Sigmoid colon (tissue), 4 donors: ENCODE measurements at regions not wholly inside any gene's neighbourhood (a gene's known extent, or its start where the extent isn't known, plus 50 kb on each side); places are given as distances from the start of the nearest gene placed in this dataset.

Experiments used
- CTCF ChIP-seq, 4 experiments: fragments of 450-650 bp in 3 of 4; fragments of 200-600 bp in 1 of 4; IDR thresholded peaks; one replicate each; pipeline ENCODE4 v1.5.1; 2016 to 2019; ENCODE audit warnings: antibody characterized with exemption in 4 of 4, mild to moderate bottlenecking in 3 of 4, moderate library complexity in 2 of 4
- EP300 ChIP-seq, 4 donors: sonication (generic); formaldehyde crosslinking; IDR thresholded peaks; one replicate each; pipeline ENCODE4 v1.6.1; 2017; ENCODE audit warnings: antibody characterized with exemption in 4 of 4
- POLR2A ChIP-seq, 2 donors: fragments of 450-650 bp; IDR thresholded peaks; one replicate each; pipeline ENCODE4 v1.6.1; 2016; ENCODE audit warnings: antibody characterized with exemption in 2 of 2, mild to moderate bottlenecking in 2 of 2, moderate library complexity in 2 of 2
- POLR2AphosphoS5 ChIP-seq, 4 donors: sonication (generic); formaldehyde crosslinking; IDR thresholded peaks; one replicate each; pipeline ENCODE4 v1.6.1; 2017; ENCODE audit warnings: antibody characterized with exemption in 4 of 4

GRCh38 chr12:25740617-25741016 lies 187.5 kb upstream of the LMNTD1 start:
- TF ChIP-seq CTCF (IDR thresholded peaks at IDR 0.05) (no peak), POLR2A (IDR thresholded peaks at IDR 0.05) (no peak), EP300 (IDR thresholded peaks at IDR 0.05) (no peak), POLR2AphosphoS5 (IDR thresholded peaks at IDR 0.05) (no peak)
